Body of pancreas (tissue), 4 donors: ENCODE measurements at regions not wholly inside any gene's neighbourhood (a gene's known extent, or its start where the extent isn't known, plus 50 kb on each side); places are given as distances from the start of the nearest gene placed in this dataset.

Experiments used
- ATAC-seq: fragments of 150-250 bp; one replicate; pipeline ENCODE4 v1.9.1; 2016
- DNase-seq, 4 donors: peaks; one replicate each; pipeline ENCODE4 v3.0.0-alpha.2; 2019
- H3K27ac ChIP-seq, 4 donors: fragments of 200-600 bp; sonication (generic); 1 replicate in 3 of 4; 2 replicates in 1 of 4; pipeline versions ENCODE4 v1.5.1 to v1.6.1; 2016 to 2019; ENCODE audit warnings: mild to moderate bottlenecking in 1 of 4, mixed read lengths in 1 of 4, moderate library complexity in 1 of 4
- H3K27me3 ChIP-seq, 2 donors: fragments of 200-600 bp; sonication (generic); one replicate each; pipeline ENCODE4 v1.6.0; 2016; ENCODE audit warnings: mild to moderate bottlenecking in 1 of 2
- H3K36me3 ChIP-seq, 2 donors: fragments of 200-600 bp; sonication (generic); replicated peaks in 1 of 2; 2 replicates each; pipeline ENCODE4 v1.5.1; 2016; ENCODE audit warnings: low read depth in 2 of 2; ENCODE audit not compliant: insufficient read depth in 1 of 2
- H3K4me1 ChIP-seq: fragments of 200-600 bp; sonication (generic); one replicate; pipeline ENCODE4 v1.6.0; 2016
- H3K4me3 ChIP-seq, 2 donors: fragments of 200-600 bp; sonication (generic); 1 replicate in 1 of 2; 2 replicates in 1 of 2; pipeline ENCODE4 v1.5.1; 2016 to 2019
- H3K9me3 ChIP-seq, 3 donors: fragments of 200-600 bp; sonication (generic); 1 replicate in 2 of 3; 2 replicates in 1 of 3; pipeline ENCODE4 v1.5.1; 2016
- CTCF ChIP-seq, 7 experiments: fragments of 450-650 bp in 4 of 7; fragments of 200-600 bp in 3 of 7; sonication (generic) in 3 of 7; IDR thresholded peaks; one replicate each; pipeline ENCODE4 v1.5.1; 2016 to 2019; ENCODE audit warnings: antibody characterized with exemption in 7 of 7
- POLR2A ChIP-seq, 3 donors: fragments of 450-650 bp; IDR thresholded peaks; one replicate each; pipeline ENCODE4 v1.6.1; 2016; ENCODE audit warnings: antibody characterized with exemption in 3 of 3, mild to moderate bottlenecking in 2 of 3
- WGBS, 2 donors: methylation state at CpG; one replicate each; pipeline ENCODE4 v1.1.5; 2017; 5-methylcytosine and 5-hydroxymethylcytosine counted together
- intact Hi-C: fragments of 100-400 bp; cut with DNase I; formaldehyde crosslinking; loops from one replicate; pipeline ENCODE4 v1.15.1; 2023

GRCh38 chr12:25366122-25366521, 115.4 kb upstream of the KRAS start:
- no peak for DNase-seq
- H3K4me3 ChIP-seq, result no peak overlapping the region
- no peak overlapping the region for H3K27ac ChIP-seq
- TF ChIP-seq CTCF (IDR thresholded peaks at IDR 0.05) (no peak), POLR2A (IDR thresholded peaks at IDR 0.05) (no peak)
- no peaks in the 10 kb centered on the region for H3K4me1 ChIP-seq
- 81 to 85% methylated on average over 3 of the region's 3 CpGs for WGBS, 2 donors
- H3K27me3 ChIP-seq, result no peaks in the 10 kb centered on the region
- no peak for ATAC-seq
- intact Hi-C loops, result no loop called here
- H3K9me3 ChIP-seq, result no peaks in the 10 kb centered on the region
- H3K36me3 ChIP-seq, result no peaks in the 10 kb centered on the region

DNA sequence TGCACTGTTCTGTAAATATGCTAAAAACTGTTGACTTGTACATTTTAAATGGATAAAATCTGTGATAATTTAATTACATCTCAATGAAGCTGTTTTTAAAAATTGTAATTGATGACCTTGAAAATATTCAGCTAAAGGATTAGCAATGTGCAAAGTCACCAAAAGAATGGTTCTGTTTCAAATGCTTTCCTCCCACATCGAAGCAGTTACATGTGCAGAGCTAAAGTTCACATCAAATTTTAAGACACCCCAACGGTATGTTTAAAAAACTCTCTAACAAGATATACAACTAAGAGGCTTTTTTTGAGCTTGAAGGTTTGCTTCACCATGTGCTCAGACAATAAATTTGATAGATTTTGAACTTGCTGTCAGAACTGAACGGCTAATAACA, 114.6 kb upstream of the KRAS start:
- Histone ChIP-seq H3K27ac (no peak overlapping the region), H3K4me3 (no peak overlapping the region), H3K4me1 (no peaks in the 10 kb centered on the region), H3K36me3 (no peaks in the 10 kb centered on the region), H3K27me3 (no peaks in the 10 kb centered on the region), H3K9me3 (no peaks in the 10 kb centered on the region)
- no peak for DNase-seq
- TF ChIP-seq CTCF (IDR thresholded peaks at IDR 0.05), result no peak
- no peak for TF ChIP-seq POLR2A (IDR thresholded peaks at IDR 0.05)
- intact Hi-C loops, result no loop called here
- no peak for ATAC-seq
- 28 to 35% methylated on average over 3 of the region's 3 CpGs for WGBS, 2 donors

- no peaks in the 10 kb centered on the region for H3K36me3 ChIP-seq
- intact Hi-C loops, result no loop called here
- no peaks in the 10 kb centered on the region for H3K4me1 ChIP-seq
- no peaks in the 10 kb centered on the region for H3K9me3 ChIP-seq
- TF ChIP-seq POLR2A (IDR thresholded peaks at IDR 0.05) (no peak), CTCF (IDR thresholded peaks at IDR 0.05) (no peak)
- no peaks in the 10 kb centered on the region for H3K27me3 ChIP-seq
- DNase-seq, result no peak
- no peak overlapping the region for H3K27ac ChIP-seq
- no peak for ATAC-seq
- no peak overlapping the region for H3K4me3 ChIP-seq
- 66 to 67% methylated on average over 5 of the region's 5 CpGs for WGBS, 2 donors
Observed at GRCh38 chr12:25364529-25365339, 114.0 kb upstream of the KRAS start.

DNA sequence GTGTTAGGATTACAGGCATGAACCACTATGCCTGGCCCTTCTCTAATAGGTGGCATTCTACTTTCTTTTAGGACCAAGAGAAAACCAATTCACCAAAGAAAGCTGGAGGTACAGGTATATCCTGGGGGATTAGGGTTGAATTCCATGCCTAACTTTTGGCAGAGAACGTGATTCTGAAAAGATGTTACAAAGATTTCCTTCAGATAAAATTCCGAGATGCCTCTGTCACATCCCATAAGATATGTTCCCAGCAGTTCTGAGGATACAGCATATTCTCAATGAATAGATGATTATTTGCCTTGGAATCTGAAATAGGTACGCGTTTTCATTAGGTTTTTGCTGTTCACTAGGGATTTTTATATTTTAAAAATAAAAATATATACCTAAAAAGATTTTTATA, 111.9 kb upstream of the KRAS start:
- Histone ChIP-seq H3K9me3 (no peaks in the 10 kb centered on the region), H3K27ac (no peak overlapping the region), H3K36me3 (no peaks in the 10 kb centered on the region), H3K4me3 (no peak overlapping the region), H3K27me3 (no peaks in the 10 kb centered on the region), H3K4me1 (no peaks in the 10 kb centered on the region)
- TF ChIP-seq POLR2A (IDR thresholded peaks at IDR 0.05), result no peak
- TF ChIP-seq CTCF (IDR thresholded peaks at IDR 0.05), result no peak
- no peak for DNase-seq
- intact Hi-C loops, result no loop called here
- ATAC-seq, result no peak
- WGBS, 2 donors, result 88 to 95% methylated on average over 4 of the region's 4 CpGs

DNA sequence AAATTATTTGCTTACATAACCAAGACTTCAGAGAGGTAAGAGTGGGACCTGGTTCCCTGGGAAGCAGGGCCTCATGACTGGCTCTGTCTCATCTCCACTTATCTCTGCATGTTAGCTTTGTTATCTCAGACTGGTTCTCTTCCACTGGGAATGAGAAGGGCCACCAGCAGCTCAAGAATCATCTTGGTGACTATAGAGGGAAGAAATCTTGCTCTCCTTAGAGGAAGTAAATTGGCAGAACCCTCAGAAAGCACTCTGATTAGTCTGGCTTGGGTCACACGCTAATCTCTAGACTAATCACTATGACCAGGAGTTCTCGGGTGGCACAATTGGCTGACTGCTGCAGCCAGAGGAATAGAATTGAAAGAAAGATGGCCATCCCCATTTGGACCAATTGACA, 110.8 kb upstream of the KRAS start:
- intact Hi-C loops, result no loop called here
- no peaks in the 10 kb centered on the region for H3K27me3 ChIP-seq
- TF ChIP-seq CTCF (IDR thresholded peaks at IDR 0.05) (no peak), POLR2A (IDR thresholded peaks at IDR 0.05) (no peak)

More for the DNA sequence above, 110.8 kb upstream of the KRAS start:
- DNase-seq, result no peak
- Histone ChIP-seq H3K9me3 (no peaks in the 10 kb centered on the region), H3K27ac (no peak overlapping the region), H3K4me1 (no peaks in the 10 kb centered on the region), H3K36me3 (no peaks in the 10 kb centered on the region), H3K4me3 (no peak overlapping the region)
- ATAC-seq, result no peak
- WGBS, 2 donors, result 61% methylated on average over 2 of the region's 2 CpGs
